ENCODE measurements at regions not wholly inside any gene's neighbourhood (a gene's known extent, or its start where the extent isn't known, plus 50 kb on each side); places are given as distances from the start of the nearest gene placed in this dataset.

- TF ChIP-seq CTCF (IDR thresholded peaks at IDR 0.05): no peak
- DNase-seq: no peak
- H3K9me3 ChIP-seq: no peaks in the 10 kb centered on the region
- H3K27me3 ChIP-seq: peaks cover 0 to 58% of the 10 kb centered on the region in 2 donors
- no peak overlapping the region for H3K4me3 ChIP-seq
- no peaks in the 10 kb centered on the region for H3K36me3 ChIP-seq
- H3K27ac ChIP-seq: no peak overlapping the region
- intact Hi-C loops (cut with DNase I; ENCODE audit: low total_unique reads): no loop called here
- peaks cover 0 to 2% (median 0%) of the 10 kb centered on the region in 4 donors for H3K4me1 ChIP-seq
These were observed 180.1 kb upstream of the SDK2 start for GRCh38 chr17:73824321-73824720.

GRCh38 chr17:73826181-73826871 lies 182.1 kb upstream of the SDK2 start:
- Histone ChIP-seq H3K36me3 (no peaks in the 10 kb centered on the region), H3K27me3 (peaks cover 0 to 41% of the 10 kb centered on the region in 2 donors), H3K27ac (no peak overlapping the region), H3K4me3 (no peak overlapping the region), H3K4me1 (peaks cover 0 to 2% (median 0%) of the 10 kb centered on the region in 4 donors), H3K9me3 (no peaks in the 10 kb centered on the region)
- peak in 1 of 2 donors; percentile 57 for DNase-seq
- intact Hi-C loops (cut with DNase I; ENCODE audit: low total_unique reads): no loop called here
- TF ChIP-seq CTCF (IDR thresholded peaks at IDR 0.05): no peak

GRCh38 chr17:73826872-73827228 lies 182.6 kb upstream of the SDK2 start:
- intact Hi-C loops (cut with DNase I; ENCODE audit: low total_unique reads): no loop called here
- H3K27me3 ChIP-seq: peaks cover 0 to 41% of the 10 kb centered on the region in 2 donors
- no peak overlapping the region for H3K27ac ChIP-seq
- H3K4me3 ChIP-seq: no peak overlapping the region
- peak in 1 of 2 donors; percentile 39 for DNase-seq
- H3K36me3 ChIP-seq: no peaks in the 10 kb centered on the region
- no peaks in the 10 kb centered on the region for H3K9me3 ChIP-seq
- peaks cover 0 to 2% (median 0%) of the 10 kb centered on the region in 4 donors for H3K4me1 ChIP-seq
- TF ChIP-seq CTCF (IDR thresholded peaks at IDR 0.05): no peak

GRCh38 chr17:73827627-73828291 lies 183.5 kb upstream of the SDK2 start:
- no peaks in the 10 kb centered on the region for H3K36me3 ChIP-seq
- peaks cover 0 to 37% of the 10 kb centered on the region in 2 donors for H3K27me3 ChIP-seq
- no peak overlapping the region for H3K4me3 ChIP-seq
- H3K4me1 ChIP-seq: peaks cover 0 to 2% (median 0%) of the 10 kb centered on the region in 4 donors
- H3K9me3 ChIP-seq: no peaks in the 10 kb centered on the region
- no peak for TF ChIP-seq CTCF (IDR thresholded peaks at IDR 0.05)
- H3K27ac ChIP-seq: no peak overlapping the region
- DNase-seq: peak in 1 of 2 donors; percentile 38
- intact Hi-C loops (cut with DNase I; ENCODE audit: low total_unique reads): no loop called here

- no peak overlapping the region for H3K27ac ChIP-seq
- H3K4me1 ChIP-seq: peaks cover 0 to 2% (median 0%) of the 10 kb centered on the region in 4 donors
- no peaks in the 10 kb centered on the region for H3K9me3 ChIP-seq
- peaks cover 0 to 28% of the 10 kb centered on the region in 2 donors for H3K27me3 ChIP-seq
- no peak for TF ChIP-seq CTCF (IDR thresholded peaks at IDR 0.05)
- peak in 1 of 2 donors; percentile 53 for DNase-seq
- no peaks in the 10 kb centered on the region for H3K36me3 ChIP-seq
- H3K4me3 ChIP-seq: no peak overlapping the region
- intact Hi-C loops (cut with DNase I; ENCODE audit: low total_unique reads): no loop called here
These were observed 185.5 kb upstream of the SDK2 start for GRCh38 chr17:73829676-73830280.

Data from tibial artery (tissue), 4 donors.